ENCODE measurements at regions not wholly inside any gene's neighbourhood (a gene's known extent, or its start where the extent isn't known, plus 50 kb on each side); places are given as distances from the start of the nearest gene placed in this dataset.

DNA sequence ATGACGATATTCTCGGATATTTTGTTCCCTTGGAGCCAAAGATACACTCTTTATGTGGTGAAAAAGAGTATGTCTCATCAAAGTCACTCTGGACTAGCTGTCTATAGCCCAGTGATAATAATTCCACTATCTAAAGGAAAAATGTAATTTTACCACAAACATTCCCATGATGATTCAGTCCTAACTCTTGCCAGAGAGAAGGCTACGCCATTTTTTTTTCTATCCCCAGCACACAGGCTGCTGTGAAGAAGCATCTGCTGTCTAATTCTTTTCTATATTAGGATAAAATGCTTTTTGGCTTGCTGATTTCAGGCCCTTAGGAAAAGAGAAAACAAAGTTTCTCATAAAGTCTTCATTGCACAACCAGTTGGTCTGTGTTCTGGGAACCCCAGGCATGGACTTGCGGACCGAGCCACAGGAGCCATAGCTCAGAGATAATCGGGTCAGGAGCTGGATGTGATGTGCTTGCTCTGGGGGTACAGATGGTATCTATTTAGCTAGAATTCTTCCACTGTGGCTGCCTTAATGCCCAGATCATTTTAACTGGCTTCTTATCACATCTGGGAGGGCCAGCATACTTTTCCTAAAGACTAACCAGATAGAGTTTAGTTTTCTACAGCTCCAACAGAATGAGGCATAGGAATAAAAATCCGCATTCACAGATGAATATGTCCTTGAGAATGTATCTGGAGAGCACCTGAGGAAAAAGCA, 683.7 kb upstream of the ID4 start:
- Histone ChIP-seq H3K4me1 (ENCODE audit: control insufficient read depth in 1 of 2, insufficient read depth in 1 of 2, low read depth in 1 of 2, low read length in 1 of 2) (no peaks in the 10 kb centered on the region), H3K4me3 (ENCODE audit: low read depth in 1 of 2, low read length in 1 of 2) (no peak overlapping the region), H3K36me3 (no peaks in the 10 kb centered on the region), H3K27ac (no peak overlapping the region), H3K27me3 (no peaks in the 10 kb centered on the region), H3K9me3 (no peaks in the 10 kb centered on the region)
- TF ChIP-seq, protein P1, sequence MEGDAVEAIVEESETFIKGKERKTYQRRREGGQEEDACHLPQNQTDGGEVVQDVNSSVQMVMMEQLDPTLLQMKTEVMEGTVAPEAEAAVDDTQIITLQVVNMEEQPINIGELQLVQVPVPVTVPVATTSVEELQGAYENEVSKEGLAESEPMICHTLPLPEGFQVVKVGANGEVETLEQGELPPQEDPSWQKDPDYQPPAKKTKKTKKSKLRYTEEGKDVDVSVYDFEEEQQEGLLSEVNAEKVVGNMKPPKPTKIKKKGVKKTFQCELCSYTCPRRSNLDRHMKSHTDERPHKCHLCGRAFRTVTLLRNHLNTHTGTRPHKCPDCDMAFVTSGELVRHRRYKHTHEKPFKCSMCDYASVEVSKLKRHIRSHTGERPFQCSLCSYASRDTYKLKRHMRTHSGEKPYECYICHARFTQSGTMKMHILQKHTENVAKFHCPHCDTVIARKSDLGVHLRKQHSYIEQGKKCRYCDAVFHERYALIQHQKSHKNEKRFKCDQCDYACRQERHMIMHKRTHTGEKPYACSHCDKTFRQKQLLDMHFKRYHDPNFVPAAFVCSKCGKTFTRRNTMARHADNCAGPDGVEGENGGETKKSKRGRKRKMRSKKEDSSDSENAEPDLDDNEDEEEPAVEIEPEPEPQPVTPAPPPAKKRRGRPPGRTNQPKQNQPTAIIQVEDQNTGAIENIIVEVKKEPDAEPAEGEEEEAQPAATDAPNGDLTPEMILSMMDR (IDR thresholded peaks at IDR 0.05): no peak

DNA sequence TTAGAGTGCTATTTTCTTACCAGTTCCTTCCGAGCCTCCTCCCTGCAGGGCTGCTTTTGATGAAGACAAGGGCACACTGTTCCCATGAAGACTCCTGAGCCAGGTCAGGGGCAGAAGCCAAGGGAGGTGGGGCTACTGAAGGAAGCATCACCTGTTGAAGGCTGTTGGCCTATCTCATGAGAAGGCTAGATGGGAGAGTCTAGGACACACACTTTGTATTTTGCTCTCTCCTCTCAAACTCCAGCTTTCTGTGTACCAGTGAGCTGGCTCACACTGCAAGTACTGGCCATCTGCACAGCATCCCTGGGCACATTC, 683.2 kb upstream of the ID4 start:
- Histone ChIP-seq H3K36me3 (no peaks in the 10 kb centered on the region), H3K4me3 (ENCODE audit: low read depth in 1 of 2, low read length in 1 of 2) (no peak overlapping the region), H3K4me1 (ENCODE audit: control insufficient read depth in 1 of 2, insufficient read depth in 1 of 2, low read depth in 1 of 2, low read length in 1 of 2) (no peaks in the 10 kb centered on the region), H3K27ac (no peak overlapping the region), H3K27me3 (no peaks in the 10 kb centered on the region), H3K9me3 (no peaks in the 10 kb centered on the region)
- TF ChIP-seq, protein P1 (IDR thresholded peaks at IDR 0.05): no peak

DNA sequence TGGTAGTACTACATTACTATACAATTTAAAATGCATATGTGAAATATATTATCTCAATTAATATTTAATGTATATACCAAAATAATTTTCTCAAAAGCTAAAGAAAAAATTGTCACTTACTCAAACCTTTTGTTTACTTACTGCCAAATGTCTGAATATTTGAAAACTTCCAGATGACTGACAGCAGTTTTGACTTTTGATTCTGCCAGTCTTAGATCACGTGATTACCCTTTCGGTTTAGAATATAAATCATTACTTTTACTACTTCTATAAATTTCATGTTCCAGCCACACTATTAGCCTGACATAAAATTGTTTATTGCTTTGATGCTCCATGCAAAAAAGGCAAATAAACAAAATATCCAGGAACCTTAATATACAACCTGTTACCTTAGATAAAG, 680.7 kb upstream of the ID4 start:
- TF ChIP-seq, protein P1 (IDR thresholded peaks at IDR 0.05): no peak
- Histone ChIP-seq H3K9me3 (no peaks in the 10 kb centered on the region), H3K27ac (no peak overlapping the region), H3K27me3 (no peaks in the 10 kb centered on the region), H3K4me3 (ENCODE audit: low read depth in 1 of 2, low read length in 1 of 2) (no peak overlapping the region), H3K36me3 (no peaks in the 10 kb centered on the region), H3K4me1 (ENCODE audit: control insufficient read depth in 1 of 2, insufficient read depth in 1 of 2, low read depth in 1 of 2, low read length in 1 of 2) (no peaks in the 10 kb centered on the region)

DNA sequence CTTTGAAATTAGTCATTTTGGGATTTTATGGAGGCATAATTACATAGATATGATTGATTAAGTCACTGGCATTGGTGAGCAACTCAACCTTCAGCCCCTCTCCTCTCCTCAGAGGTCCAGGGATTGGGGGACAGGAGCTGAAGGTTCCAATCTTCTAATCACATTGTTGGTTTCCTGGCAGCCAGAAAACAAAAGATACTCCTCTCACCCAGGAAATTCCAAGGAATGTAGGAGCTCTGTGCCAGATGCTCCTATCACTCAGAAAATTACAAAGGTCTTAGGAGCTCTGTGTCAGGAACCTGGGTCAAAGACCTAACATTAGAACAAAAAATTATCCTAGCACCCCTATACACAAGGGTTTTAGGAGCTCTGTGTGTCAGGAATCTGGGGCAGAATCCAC, 679.7 kb upstream of the ID4 start:
- H3K4me3 ChIP-seq (ENCODE audit: low read depth in 1 of 2, low read length in 1 of 2): no peak overlapping the region
- H3K9me3 ChIP-seq: no peaks in the 10 kb centered on the region
- TF ChIP-seq, protein P1 (IDR thresholded peaks at IDR 0.05): no peak
- H3K27me3 ChIP-seq: no peaks in the 10 kb centered on the region
- H3K36me3 ChIP-seq: no peaks in the 10 kb centered on the region
- H3K27ac ChIP-seq: no peak overlapping the region
- no peaks in the 10 kb centered on the region for H3K4me1 ChIP-seq (ENCODE audit: control insufficient read depth in 1 of 2, insufficient read depth in 1 of 2, low read depth in 1 of 2, low read length in 1 of 2)

DNA sequence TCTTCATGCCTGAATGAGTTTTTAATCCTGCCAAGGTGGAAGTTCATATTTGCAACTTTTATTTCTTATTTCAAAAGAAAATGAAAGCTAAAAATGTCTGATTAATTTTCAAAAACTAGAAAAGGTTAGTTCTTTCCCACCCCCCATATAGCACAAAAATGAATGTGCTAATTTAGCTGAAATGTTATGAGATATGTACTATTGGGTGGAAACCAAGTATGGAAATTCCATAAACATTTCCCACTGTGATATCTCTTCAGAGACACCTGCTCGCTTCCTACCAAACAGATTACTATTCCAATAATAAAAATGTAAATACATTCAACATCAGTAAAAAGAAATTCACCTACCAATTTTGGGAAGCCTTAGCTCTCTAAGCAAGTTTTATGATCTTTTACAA, 678.6 kb upstream of the ID4 start:
- no peaks in the 10 kb centered on the region for H3K36me3 ChIP-seq
- no peak overlapping the region for H3K27ac ChIP-seq
- no peaks in the 10 kb centered on the region for H3K27me3 ChIP-seq
- TF ChIP-seq, protein P1 (IDR thresholded peaks at IDR 0.05): no peak
- no peak overlapping the region for H3K4me3 ChIP-seq (ENCODE audit: low read depth in 1 of 2, low read length in 1 of 2)
- H3K4me1 ChIP-seq (ENCODE audit: control insufficient read depth in 1 of 2, insufficient read depth in 1 of 2, low read depth in 1 of 2, low read length in 1 of 2): no peaks in the 10 kb centered on the region
- no peaks in the 10 kb centered on the region for H3K9me3 ChIP-seq

DNA sequence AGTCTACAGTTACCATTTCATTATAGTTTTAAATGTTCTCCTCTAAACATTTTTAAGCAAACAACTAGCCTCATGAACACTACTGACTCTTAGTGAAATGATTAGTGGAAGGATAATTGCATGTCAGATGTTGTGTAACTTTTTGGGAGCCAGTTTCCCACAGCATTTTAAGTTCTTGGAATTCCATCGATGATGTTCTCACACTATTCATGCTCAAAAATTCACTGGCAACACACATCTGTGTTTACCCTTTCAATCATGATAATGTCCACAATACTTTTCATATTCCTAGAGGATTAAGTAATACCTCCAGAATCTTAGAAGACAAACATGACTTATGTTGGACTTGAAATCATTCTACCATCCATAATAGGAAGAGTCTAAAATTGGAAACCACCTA, 678.1 kb upstream of the ID4 start:
- H3K27me3 ChIP-seq: no peaks in the 10 kb centered on the region
- no peak overlapping the region for H3K27ac ChIP-seq
- H3K36me3 ChIP-seq: no peaks in the 10 kb centered on the region
- H3K9me3 ChIP-seq: no peaks in the 10 kb centered on the region
- TF ChIP-seq, protein P1 (IDR thresholded peaks at IDR 0.05): no peak
- H3K4me1 ChIP-seq (ENCODE audit: control insufficient read depth in 1 of 2, insufficient read depth in 1 of 2, low read depth in 1 of 2, low read length in 1 of 2): no peaks in the 10 kb centered on the region
- H3K4me3 ChIP-seq (ENCODE audit: low read depth in 1 of 2, low read length in 1 of 2): no peak overlapping the region
